GM12878 (cell line): ENCODE measurements at regions not wholly inside any gene's neighbourhood (a gene's known extent, or its start where the extent isn't known, plus 50 kb on each side); places are given as distances from the start of the nearest gene placed in this dataset.

Experiments
- ATAC-seq: fragments of 200-7000 bp; cut with Tn5 transposase; 3 replicates; pipeline ENCODE4 v1.9.1; 2020; ENCODE audit warnings: mild to moderate bottlenecking, moderate library complexity
- BruUV-seq: library from RNA; stranded (reverse); fragments of 400-500 nt; replicated peaks from 2 replicates; lab custom pipeline; 2021; lab: Mats Ljungman, UMichigan
- CTCF ChIA-PET: fragments of 300-600 bp; sonication (Branson Sonifier 250); formaldehyde crosslinking; extraction: SDS; loops from one replicate; lab custom pipeline; 2021; ENCODE audit warnings: inconsistent platforms; lab: Yijun Ruan, JAX
- POLR2A ChIA-PET: fragments of 350-600 bp; formaldehyde crosslinking; extraction: SDS; loops from one replicate; lab custom pipeline; 2021; ENCODE audit warnings: inconsistent platforms; lab: Charles Lee
- RAD21 ChIA-PET: fragments of 300-600 bp; sonication (Branson Sonifier 250); formaldehyde crosslinking; loops from one replicate; lab custom pipeline; 2023; ENCODE audit warnings: antibody characterized with exemption; ENCODE audit not compliant: unreplicated experiment; lab: Charles Lee
- SMC1A ChIA-PET: fragments of 300-600 bp; sonication (Branson Sonifier 250); formaldehyde crosslinking; loops from one replicate; lab custom pipeline; 2023; ENCODE audit not compliant: unreplicated experiment, uncharacterized antibody; lab: Charles Lee
- DNase-seq: peaks from one replicate; pipeline ENCODE4 v3.0.0-alpha.2; 2011; ENCODE audit warnings: low read depth, low spot score
- FAIRE-seq: peaks from 3 replicates; lab custom pipeline; 2011; peaks lifted over from hg19 to GRCh38; lab: Jason Lieb, UNC
- H2AFZ ChIP-seq: 2 replicates; pipeline ENCODE4 v1.6.0; 2011; ENCODE audit warnings: low read depth, low read length, control low read depth; ENCODE audit not compliant: control insufficient read depth
- H3K27ac ChIP-seq: 2 replicates; pipeline ENCODE4 v1.5.1; 2011; ENCODE audit warnings: control low read depth; ENCODE audit not compliant: control insufficient read depth, insufficient read depth
- H3K27me3 ChIP-seq, 2 experiments: replicated peaks in 1 of 2; 2 replicates each; pipeline versions ENCODE4 v1.6.0 to v1.6.1; 2011; ENCODE audit warnings: low read length in 1 of 2; ENCODE audit not compliant: control insufficient read depth in 2 of 2, insufficient read depth in 2 of 2
- H3K36me3 ChIP-seq, 2 experiments: 2 replicates each; pipeline ENCODE4 v1.5.1; 2011; ENCODE audit warnings: low read length in 1 of 2; ENCODE audit not compliant: control insufficient read depth in 2 of 2, insufficient read depth in 2 of 2
- H3K4me1 ChIP-seq: 2 replicates; pipeline ENCODE4 v1.6.1; 2011; ENCODE audit warnings: mild to moderate bottlenecking, low read length, moderate library complexity, mixed read lengths; ENCODE audit not compliant: control insufficient read depth, insufficient read depth
- H3K4me2 ChIP-seq: 2 replicates; pipeline ENCODE4 v1.6.0; 2011; ENCODE audit warnings: control low read depth; ENCODE audit not compliant: control insufficient read depth, insufficient read depth
- H3K4me3 ChIP-seq: fragments of 200-600 bp; sonication (generic); 2 replicates; pipeline ENCODE4 v1.5.1; 2016
- H3K79me2 ChIP-seq: 2 replicates; pipeline ENCODE4 v1.6.0; 2011; ENCODE audit warnings: low read length; ENCODE audit not compliant: control insufficient read depth, insufficient read depth
- H3K9ac ChIP-seq: 2 replicates; pipeline ENCODE4 v1.8.0; 2011; ENCODE audit warnings: low read length, control low read depth, mixed read lengths; ENCODE audit not compliant: control insufficient read depth, insufficient read depth
- H3K9me3 ChIP-seq: replicated peaks from 3 replicates; pipeline ENCODE4 v1.5.1; 2011; ENCODE audit warnings: mild to moderate bottlenecking, low read length; ENCODE audit not compliant: control insufficient read depth, insufficient read depth
- H4K20me1 ChIP-seq: 2 replicates; pipeline ENCODE4 v1.6.0; 2011; ENCODE audit not compliant: control insufficient read depth, insufficient read depth
- CBFB ChIP-seq: IDR thresholded peaks from 2 replicates; pipeline ENCODE4 v1.6.1; 2016; ENCODE audit warnings: antibody characterized with exemption, low read depth
- CREB1 ChIP-seq: IDR thresholded peaks from 2 replicates; pipeline ENCODE4 v1.6.1; 2012; ENCODE audit warnings: low read depth, mild to moderate bottlenecking, inconsistent platforms
- SUZ12 ChIP-seq: fragments of 200-600 bp; sonication (generic); IDR thresholded peaks from one replicate; pipeline ENCODE4 v1.6.1; 2018; ENCODE audit warnings: antibody characterized with exemption, mild to moderate bottlenecking; ENCODE audit not compliant: unreplicated experiment
- ZNF207 ChIP-seq: fragments of 450-650 bp; IDR thresholded peaks from 2 replicates; pipeline ENCODE4 v1.6.1; 2014; ENCODE audit warnings: antibody characterized with exemption, mild to moderate bottlenecking, borderline replicate concordance
- ZNF384 ChIP-seq: IDR thresholded peaks from 2 replicates; pipeline ENCODE4 v1.6.1; 2012; ENCODE audit warnings: low read depth, mild to moderate bottlenecking, low read length, improper control_type of control experiment, borderline replicate concordance
- WGBS: methylation state at CpG from one replicate; pipeline ENCODE4 v1.1.6; 2016; ENCODE audit warnings: low lambda C conversion rate; ENCODE audit not compliant: insufficient replicate concordance, insufficient coverage; ENCODE audit errors: missing lambda C conversion rate; 5-methylcytosine and 5-hydroxymethylcytosine counted together
- in situ Hi-C: fragments of 300-500 bp; cut with MboI; formaldehyde crosslinking; loops from 9 replicates; pipeline ENCODE4 v1.14.3; 2018; ENCODE audit warnings: mixed read lengths
- intact Hi-C: fragments of 100-400 bp; cut with micrococcal nuclease; formaldehyde crosslinking; loops from one replicate; pipeline ENCODE4 v1.14.2; 2022; ENCODE audit not compliant: unreplicated experiment
- TF ChIP-seq, protein P1 (sequence below): IDR thresholded peaks from 2 replicates; pipeline ENCODE4 v1.6.1; 2011; ENCODE audit warnings: borderline replicate concordance, low read depth, mild to moderate bottlenecking, moderate library complexity, mixed read lengths, low read length; ENCODE audit not compliant: insufficient read depth; ENCODE audit errors: extremely low read length
- TF ChIP-seq, protein P2 (sequence below): IDR thresholded peaks from 2 replicates; pipeline ENCODE4 v1.6.1; 2012; ENCODE audit warnings: low read depth, low read length, improper control_type of control experiment
- TF ChIP-seq, protein P3 (sequence below): IDR thresholded peaks from 2 replicates; pipeline ENCODE4 v1.6.1; 2011; ENCODE audit warnings: low read depth, low read length, improper control_type of control experiment, borderline replicate concordance
- TF ChIP-seq, protein P4 (sequence below): fragments of 450-650 bp; formaldehyde crosslinking; IDR thresholded peaks from 2 replicates; pipeline ENCODE4 v1.4.0; 2022; ENCODE audit warnings: mild to moderate bottlenecking, moderate library complexity

DNA sequence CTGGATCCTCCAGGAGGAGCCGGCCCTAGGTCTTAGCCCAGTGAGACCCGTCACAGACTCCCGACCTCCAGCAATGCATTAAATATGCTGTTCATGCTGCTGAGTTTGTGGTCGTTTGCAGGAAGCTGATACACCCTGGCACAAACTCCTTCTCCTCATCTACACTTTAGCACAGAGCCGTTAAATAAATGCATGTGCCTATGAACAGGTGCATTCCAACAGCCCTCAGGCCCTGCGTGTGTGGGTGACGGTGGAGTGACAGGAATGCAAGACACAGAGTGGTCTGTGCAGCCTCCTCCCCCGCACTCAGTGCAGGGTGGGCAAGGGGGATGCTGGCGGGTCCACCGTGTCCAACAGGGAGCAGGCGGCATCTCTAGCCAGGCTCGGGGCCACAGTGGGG lies 106.6 kb upstream of the TMPRSS2 start:
- H3K36me3 ChIP-seq, result no peaks in the 10 kb centered on the region
- no peaks in the 10 kb centered on the region for H3K4me1 ChIP-seq
- H3K9me3 ChIP-seq, result no peaks in the 10 kb centered on the region
- no peak overlapping the region for H3K27ac ChIP-seq
- DNase-seq, result no peak
- ChIA-PET RAD21 (interaction anchor here (1.5 kb wide), 1 partner anchor 202 kb away, joined by 4 read pairs; no protein-coding TSS in a partner anchor), CTCF (interaction anchor here (1.3 to 2.4 kb wide), 4 partner anchors 50 to 503 kb away, joined by 4 to 7 read pairs (median 6); no protein-coding TSS in a partner anchor), POLR2A (no interaction called here), SMC1A (interaction anchor here (1.1 kb wide), 1 partner anchor 147 kb away, joined by 3 read pairs; no protein-coding TSS in a partner anchor)
- ATAC-seq, result no peak
- no peak overlapping the region for H2AFZ ChIP-seq
- no peak overlapping the region for H3K4me3 ChIP-seq
- FAIRE-seq, result no peak
- in situ Hi-C loops (loop anchor here (5.0 kb wide), 1 partner anchor 498 kb away; no protein-coding TSS in a partner anchor), intact Hi-C loops (loop anchor here (5.0 kb wide), 1 partner anchor 332 kb away; no protein-coding TSS in a partner anchor)
- no peaks in the 10 kb centered on the region for H4K20me1 ChIP-seq
- WGBS, result 37% methylated on average over 12 of the region's 12 CpGs
- no TSS peak for BruUV-seq
- H3K9ac ChIP-seq, result no peak overlapping the region
- no peaks in the 10 kb centered on the region for H3K79me2 ChIP-seq
- H3K4me2 ChIP-seq, result no peak overlapping the region
- no peaks in the 10 kb centered on the region for H3K27me3 ChIP-seq
- no peak for TF ChIP-seq ZNF207
- TF ChIP-seq, protein P1, sequence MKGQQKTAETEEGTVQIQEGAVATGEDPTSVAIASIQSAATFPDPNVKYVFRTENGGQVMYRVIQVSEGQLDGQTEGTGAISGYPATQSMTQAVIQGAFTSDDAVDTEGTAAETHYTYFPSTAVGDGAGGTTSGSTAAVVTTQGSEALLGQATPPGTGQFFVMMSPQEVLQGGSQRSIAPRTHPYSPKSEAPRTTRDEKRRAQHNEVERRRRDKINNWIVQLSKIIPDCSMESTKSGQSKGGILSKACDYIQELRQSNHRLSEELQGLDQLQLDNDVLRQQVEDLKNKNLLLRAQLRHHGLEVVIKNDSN, result no peak
- no peak for TF ChIP-seq ZNF384
- no peak for TF ChIP-seq CREB1
- TF ChIP-seq SUZ12, result no peak
- TF ChIP-seq, protein P2, sequence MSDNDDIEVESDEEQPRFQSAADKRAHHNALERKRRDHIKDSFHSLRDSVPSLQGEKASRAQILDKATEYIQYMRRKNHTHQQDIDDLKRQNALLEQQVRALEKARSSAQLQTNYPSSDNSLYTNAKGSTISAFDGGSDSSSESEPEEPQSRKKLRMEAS, result no peak
- TF ChIP-seq, protein P3, sequence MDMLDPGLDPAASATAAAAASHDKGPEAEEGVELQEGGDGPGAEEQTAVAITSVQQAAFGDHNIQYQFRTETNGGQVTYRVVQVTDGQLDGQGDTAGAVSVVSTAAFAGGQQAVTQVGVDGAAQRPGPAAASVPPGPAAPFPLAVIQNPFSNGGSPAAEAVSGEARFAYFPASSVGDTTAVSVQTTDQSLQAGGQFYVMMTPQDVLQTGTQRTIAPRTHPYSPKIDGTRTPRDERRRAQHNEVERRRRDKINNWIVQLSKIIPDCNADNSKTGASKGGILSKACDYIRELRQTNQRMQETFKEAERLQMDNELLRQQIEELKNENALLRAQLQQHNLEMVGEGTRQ, result no peak
- no peak for TF ChIP-seq CBFB
- TF ChIP-seq, protein P4, sequence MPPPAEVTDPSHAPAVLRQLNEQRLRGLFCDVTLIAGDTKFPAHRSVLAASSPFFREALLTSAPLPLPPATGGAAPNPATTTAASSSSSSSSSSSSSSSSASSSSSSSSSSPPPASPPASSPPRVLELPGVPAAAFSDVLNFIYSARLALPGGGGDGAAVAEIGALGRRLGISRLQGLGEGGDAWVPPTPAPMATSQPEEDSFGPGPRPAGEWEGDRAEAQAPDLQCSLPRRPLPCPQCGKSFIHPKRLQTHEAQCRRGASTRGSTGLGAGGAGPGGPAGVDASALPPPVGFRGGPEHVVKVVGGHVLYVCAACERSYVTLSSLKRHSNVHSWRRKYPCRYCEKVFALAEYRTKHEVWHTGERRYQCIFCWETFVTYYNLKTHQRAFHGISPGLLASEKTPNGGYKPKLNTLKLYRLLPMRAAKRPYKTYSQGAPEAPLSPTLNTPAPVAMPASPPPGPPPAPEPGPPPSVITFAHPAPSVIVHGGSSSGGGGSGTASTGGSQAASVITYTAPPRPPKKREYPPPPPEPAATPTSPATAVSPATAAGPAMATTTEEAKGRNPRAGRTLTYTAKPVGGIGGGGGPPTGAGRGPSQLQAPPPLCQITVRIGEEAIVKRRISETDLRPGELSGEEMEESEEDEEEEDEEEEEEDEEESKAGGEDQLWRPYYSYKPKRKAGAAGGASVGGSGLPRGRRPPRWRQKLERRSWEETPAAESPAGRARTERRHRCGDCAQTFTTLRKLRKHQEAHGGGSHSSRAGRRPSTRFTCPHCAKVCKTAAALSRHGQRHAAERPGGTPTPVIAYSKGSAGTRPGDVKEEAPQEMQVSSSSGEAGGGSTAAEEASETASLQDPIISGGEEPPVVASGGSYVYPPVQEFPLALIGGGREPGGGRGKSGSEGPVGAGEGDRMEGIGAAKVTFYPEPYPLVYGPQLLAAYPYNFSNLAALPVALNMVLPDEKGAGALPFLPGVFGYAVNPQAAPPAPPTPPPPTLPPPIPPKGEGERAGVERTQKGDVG (CRISPR knock-in tag), result no peak
